ENCODE measurements at regions not wholly inside any gene's neighbourhood (a gene's known extent, or its start where the extent isn't known, plus 50 kb on each side); places are given as distances from the start of the nearest gene placed in this dataset.

DNA sequence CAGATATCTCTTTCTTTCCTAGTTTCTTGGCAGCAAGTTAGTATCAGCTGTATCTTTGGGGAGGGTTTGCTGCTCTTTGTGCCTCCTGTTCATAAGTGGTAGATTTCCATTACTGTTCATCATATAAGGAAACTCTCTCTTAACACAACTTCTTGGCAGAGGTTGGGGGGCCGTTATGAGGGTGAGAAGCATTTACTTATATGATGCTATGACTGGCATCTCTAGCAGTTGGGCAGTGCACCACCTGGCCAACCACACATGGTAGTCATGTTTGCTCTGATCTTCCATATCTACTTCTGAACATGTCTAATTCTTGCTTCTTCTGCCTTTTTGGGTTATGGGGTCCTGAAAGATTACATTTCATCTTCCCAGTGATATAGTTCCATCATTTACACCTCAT, 282.2 kb downstream of the CYRIA start:
- Histone ChIP-seq H2BK12ac (ENCODE audit: insufficient read length, low read depth, low read length) (no peak overlapping the region), H3K56ac (ENCODE audit: insufficient read length, low read depth, low read length) (no peak overlapping the region), H4K8ac (replicated peaks; ENCODE audit: insufficient read length, low read depth, low read length) (no peak overlapping the region), H4K20me1 (ENCODE audit: control insufficient read depth, insufficient read depth, insufficient read length) (no peaks in the 10 kb centered on the region), H4K91ac (ENCODE audit: insufficient read length, low read depth, low read length) (no peak overlapping the region), H3K9ac (ENCODE audit: extremely low read depth, insufficient read length, low read length) (no peak overlapping the region), H3K79me2 (ENCODE audit: insufficient read depth, low read length) (no peaks in the 10 kb centered on the region), H3K27ac (ENCODE audit: insufficient read length, low read depth, low read length) (no peak overlapping the region), H2AFZ (ENCODE audit: low read length) (no peak overlapping the region), H2BK120ac (ENCODE audit: low read depth, low read length, poor library complexity, severe bottlenecking) (no peak overlapping the region), H3K9me3 (ENCODE audit: control insufficient read depth, low read depth, low read length) (no peaks in the 10 kb centered on the region), H3K23me2 (ENCODE audit: insufficient read length, low read depth, low read length, poor library complexity, severe bottlenecking) (no peaks in the 10 kb centered on the region), H3K14ac (ENCODE audit: insufficient read depth, low read length) (no peak overlapping the region), H2AK5ac (ENCODE audit: insufficient read length, low read length) (no peak overlapping the region), H3K4ac (ENCODE audit: low read depth, low read length) (no peak overlapping the region), H3K18ac (ENCODE audit: insufficient read length, low read depth, low read length) (no peak overlapping the region), H3K4me1 (ENCODE audit: insufficient read depth, low read length) (no peaks in the 10 kb centered on the region), H2BK20ac (ENCODE audit: low read depth, low read length, poor library complexity, severe bottlenecking) (no peak overlapping the region), H3K27me3 (ENCODE audit: insufficient read depth, low read length) (no peaks in the 10 kb centered on the region), H3K23ac (ENCODE audit: insufficient read length, low read depth, low read length) (no peak overlapping the region), H4K5ac (ENCODE audit: insufficient read length, low read depth, low read length) (no peak overlapping the region), H3K4me2 (ENCODE audit: insufficient read depth, insufficient read length, low read length) (no peak overlapping the region), H2BK5ac (ENCODE audit: insufficient read length, low read length) (no peak overlapping the region), H3K79me1 (ENCODE audit: insufficient read depth, low read depth, low read length, poor library complexity, severe bottlenecking) (no peaks in the 10 kb centered on the region), H3T11ph (ENCODE audit: low read length) (no peak overlapping the region), H2BK15ac (ENCODE audit: low read depth, low read length) (no peak overlapping the region)
- H3K4me3 Mint-ChIP-seq = no peak overlapping the region
- WGBS (ENCODE audit: extremely low coverage, insufficient read length, low lambda C conversion rate) = no CpG with 5 or more reads among the region's 1 CpG
- no peaks in the 10 kb centered on the region for H3K9me3 Mint-ChIP-seq
- no peak overlapping the region for H3K27ac Mint-ChIP-seq
- DNase-seq = no peak
- no peaks in the 10 kb centered on the region for H3K36me3 Mint-ChIP-seq (ENCODE audit: insufficient read depth in 1 of 3, low read depth in 3 of 3)
- no peaks in the 10 kb centered on the region; the same call in 1 of the 2 replicates for H3K27me3 Mint-ChIP-seq (ENCODE audit: low read depth)
- TF ChIP-seq CTCF (conservative IDR thresholded peaks at IDR 0.05) = no peak
- H3K4me1 Mint-ChIP-seq = peaks cover 0 to under 1% of the 10 kb centered on the region in 2 experiments; a peak in 1 of 4 replicates

Data from H9 (cell line).